B cell (primary cell): ENCODE measurements at regions not wholly inside any gene's neighbourhood (a gene's known extent, or its start where the extent isn't known, plus 50 kb on each side); places are given as distances from the start of the nearest gene placed in this dataset.

Experiments used
- ATAC-seq: fragments of 200-7000 bp; cut with Tn5 transposase; one replicate; pipeline ENCODE4 v1.10.0; 2021; ENCODE audit warnings: low read depth, mild to moderate bottlenecking, moderate number of reproducible peaks, moderate library complexity
- CTCF ChIA-PET: fragments of 350-600 bp; sonication (Branson Sonifier 250); formaldehyde crosslinking; loops from one replicate; lab custom pipeline; 2021; ENCODE audit warnings: antibody characterized with exemption, inconsistent platforms; lab: Charles Lee
- POLR2A ChIA-PET: fragments of 350-600 bp; sonication (Branson Sonifier 250); formaldehyde crosslinking; loops from one replicate; lab custom pipeline; 2021; ENCODE audit warnings: antibody characterized with exemption; lab: Charles Lee
- DNase-seq: peaks from one replicate; pipeline ENCODE4 v3.0.0; 2013
- H2AFZ ChIP-seq: 2 replicates; pipeline ENCODE4 v1.6.1; 2012; ENCODE audit warnings: mild to moderate bottlenecking, low read depth, low read length; ENCODE audit not compliant: insufficient read depth, poor library complexity, severe bottlenecking
- H3K27ac ChIP-seq, 2 donors: 1 replicate in 1 of 2; 2 replicates in 1 of 2; pipeline ENCODE4 v1.5.1; 2012 to 2013; ENCODE audit warnings: low read length in 2 of 2, mild to moderate bottlenecking in 2 of 2, moderate library complexity in 1 of 2
- H3K27me3 ChIP-seq, 4 experiments: fragments of 200-600 bp in 1 of 4; sonication (generic) in 1 of 4; replicated peaks in 1 of 4; 1 replicate in 2 of 4; 2 replicates in 2 of 4; pipeline versions ENCODE4 v1.6.1 to v1.7.0; 2013 to 2016; ENCODE audit warnings: low read length in 3 of 4, mild to moderate bottlenecking in 2 of 4, mixed read lengths in 1 of 4, moderate library complexity in 1 of 4; ENCODE audit not compliant: insufficient read depth in 4 of 4, control insufficient read depth in 3 of 4; ENCODE audit errors: control extremely low read depth in 1 of 4
- H3K36me3 ChIP-seq, 2 experiments: replicated peaks in 1 of 2; 1 replicate in 1 of 2; 2 replicates in 1 of 2; pipeline versions ENCODE4 v1.6.1 to v1.7.1; 2013; ENCODE audit warnings: low read length in 1 of 2; ENCODE audit not compliant: insufficient read depth in 2 of 2, control insufficient read depth in 1 of 2; ENCODE audit errors: control extremely low read depth in 1 of 2, extremely low read depth in 1 of 2
- H3K4me1 ChIP-seq, 2 donors: fragments of 200-600 bp in 1 of 2; sonication (generic) in 1 of 2; 1 replicate in 1 of 2; 2 replicates in 1 of 2; pipeline versions ENCODE4 v1.5.1 to v1.6.1; 2013 to 2017; ENCODE audit warnings: low read length in 2 of 2; ENCODE audit not compliant: control insufficient read depth in 2 of 2, insufficient read depth in 2 of 2
- H3K4me2 ChIP-seq: replicated peaks from 2 replicates; pipeline ENCODE3; 2012; ENCODE audit warnings: mild to moderate bottlenecking, low read depth, low read length; ENCODE audit not compliant: poor library complexity, severe bottlenecking
- H3K4me3 ChIP-seq, 5 experiments: fragments of 200-600 bp in 1 of 5; sonication (generic) in 1 of 5; 1 replicate in 3 of 5; 2 replicates in 2 of 5; pipeline versions ENCODE4 v1.5.1 to v1.7.0; 2011 to 2016; ENCODE audit warnings: low read length in 4 of 5, mild to moderate bottlenecking in 4 of 5, low read depth in 2 of 5, control low read depth in 1 of 5, moderate library complexity in 1 of 5; ENCODE audit not compliant: insufficient read depth in 1 of 5; ENCODE audit errors: control extremely low read depth in 1 of 5, extremely low read depth in 1 of 5
- H3K79me2 ChIP-seq: fragments of 200-600 bp; sonication (generic); one replicate; pipeline ENCODE4 v1.6.0; 2016; ENCODE audit warnings: low read length; ENCODE audit not compliant: control insufficient read depth, insufficient read depth
- H3K9ac ChIP-seq: fragments of 200-600 bp; sonication (generic); 2 replicates; pipeline ENCODE4 v1.6.1; 2017; ENCODE audit warnings: mild to moderate bottlenecking, low read length, moderate library complexity
- H3K9me3 ChIP-seq, 3 donors: one replicate each; pipeline versions ENCODE4 v1.6.1 to v1.7.1; 2013; ENCODE audit warnings: low read length in 2 of 3; ENCODE audit not compliant: control insufficient read depth in 2 of 3, insufficient read depth in 1 of 3; ENCODE audit errors: control extremely low read depth in 1 of 3
- H4K20me1 ChIP-seq: 2 replicates; pipeline ENCODE4 v1.6.0; 2012; ENCODE audit warnings: mild to moderate bottlenecking, low read length; ENCODE audit not compliant: insufficient read depth, control insufficient read depth, poor library complexity, severe bottlenecking
- H3K27ac Mint-ChIP-seq: one replicate; pipeline ENCODE4 v1.8.0; 2021; ENCODE audit warnings: mixed read lengths
- H3K27me3 Mint-ChIP-seq: one replicate; pipeline ENCODE4 v1.8.0; 2021; ENCODE audit warnings: mixed read lengths
- H3K4me1 Mint-ChIP-seq: one replicate; pipeline ENCODE4 v1.8.0; 2021; ENCODE audit warnings: mixed read lengths
- H3K4me3 Mint-ChIP-seq: one replicate; pipeline ENCODE4 v1.8.0; 2021; ENCODE audit warnings: mixed read lengths
- H3K9me3 Mint-ChIP-seq: one replicate; pipeline ENCODE4 v1.8.0; 2022; ENCODE audit warnings: mixed read lengths; ENCODE audit not compliant: insufficient read depth
- CTCF ChIP-seq: fragments of 200-600 bp; IDR thresholded peaks from one replicate; pipeline ENCODE4 v1.8.0; 2022; ENCODE audit warnings: antibody characterized with exemption, mild to moderate bottlenecking
- EZH2 ChIP-seq: IDR thresholded peaks from 2 replicates; pipeline ENCODE4 v1.6.1; 2012; ENCODE audit warnings: borderline replicate concordance, low read depth, mild to moderate bottlenecking, moderate library complexity, low read length; ENCODE audit not compliant: insufficient read depth, poor library complexity, severe bottlenecking
- WGBS: methylation state at CpG from one replicate; pipeline ENCODE4 v1.1.5; 2013; ENCODE audit warnings: missing lambda C conversion rate; ENCODE audit not compliant: insufficient coverage; 5-methylcytosine and 5-hydroxymethylcytosine counted together
- intact Hi-C: fragments of 100-400 bp; cut with micrococcal nuclease; formaldehyde crosslinking; loops from one replicate; pipeline ENCODE4 v1.10.0; 2022

DNA sequence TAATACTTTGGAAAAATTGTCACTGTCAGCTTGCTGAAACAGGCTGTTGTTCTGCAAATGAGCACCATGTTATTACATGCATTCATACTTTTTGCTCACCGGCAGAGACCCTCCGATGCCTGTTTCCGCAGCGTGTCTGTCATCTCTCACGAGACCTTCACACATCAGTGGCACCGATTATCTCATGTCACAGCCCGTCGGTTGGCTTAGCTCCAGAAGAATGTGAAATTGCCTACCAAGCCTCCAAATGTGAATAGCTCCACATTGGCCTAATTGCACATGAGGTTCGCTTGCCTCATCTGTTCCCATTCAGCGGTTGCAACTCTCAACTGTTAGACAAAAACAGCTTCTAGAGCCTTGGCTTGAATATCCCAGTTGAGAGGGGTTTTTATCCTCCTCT is 233.0 kb downstream of the ACTR3 start:
- H3K4me1 ChIP-seq: no peaks in the 10 kb centered on the region
- no peaks in the 10 kb centered on the region for H3K4me1 Mint-ChIP-seq
- WGBS: 93% methylated on average over 10 of the region's 10 CpGs
- H3K36me3 ChIP-seq: no peaks in the 10 kb centered on the region
- H3K9ac ChIP-seq: no peak overlapping the region
- ATAC-seq (no peak), DNase-seq (no peak)
- H3K27me3 ChIP-seq: no peaks in the 10 kb centered on the region
- H2AFZ ChIP-seq: no peak overlapping the region
- peaks cover 10% of the 10 kb centered on the region for H3K27me3 Mint-ChIP-seq
- H3K4me3 ChIP-seq: no peak overlapping the region
- CTCF ChIA-PET: no interaction called here
- POLR2A ChIA-PET: no interaction called here
- H3K9me3 ChIP-seq: no peaks in the 10 kb centered on the region
- H3K4me3 Mint-ChIP-seq: no peak overlapping the region
- H3K79me2 ChIP-seq: no peaks in the 10 kb centered on the region
- no peak for TF ChIP-seq EZH2
- no peak for TF ChIP-seq CTCF
- no peak overlapping the region for H3K27ac ChIP-seq
- no peak overlapping the region for H3K4me2 ChIP-seq
- no peak overlapping the region for H3K27ac Mint-ChIP-seq
- H4K20me1 ChIP-seq: no peaks in the 10 kb centered on the region
- H3K9me3 Mint-ChIP-seq: no peaks in the 10 kb centered on the region
- intact Hi-C loops: no loop called here

DNA sequence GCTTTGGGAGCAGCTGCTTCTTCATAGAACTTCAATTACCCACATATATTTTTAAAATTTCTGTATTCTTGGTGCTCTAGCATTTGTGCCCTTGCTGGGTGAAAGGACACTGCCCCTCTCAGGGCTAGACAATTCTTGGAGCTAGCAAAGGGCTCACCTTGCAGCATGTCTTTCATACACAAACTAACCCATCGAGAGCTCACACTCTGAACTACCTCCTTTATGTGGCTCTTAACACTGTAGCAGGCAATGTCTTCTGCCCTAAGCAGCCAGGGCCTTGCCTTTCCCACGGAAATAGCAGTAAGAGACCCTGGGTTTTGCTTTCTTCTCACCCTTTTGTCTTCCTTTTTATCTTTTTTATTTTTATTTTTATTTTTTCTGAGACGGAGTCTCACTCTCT is 234.0 kb downstream of the ACTR3 start:
- Mint-ChIP-seq H3K4me3 (no peak overlapping the region), H3K27ac (no peak overlapping the region), H3K9me3 (no peaks in the 10 kb centered on the region), H3K4me1 (no peaks in the 10 kb centered on the region), H3K27me3 (peaks cover 9% of the 10 kb centered on the region)
- POLR2A ChIA-PET: no interaction called here
- no peak for ATAC-seq
- Histone ChIP-seq H3K9me3 (no peaks in the 10 kb centered on the region), H3K27me3 (no peaks in the 10 kb centered on the region), H3K4me2 (no peak overlapping the region), H3K27ac (no peak overlapping the region), H3K79me2 (no peaks in the 10 kb centered on the region), H3K36me3 (no peaks in the 10 kb centered on the region), H3K4me3 (no peak overlapping the region), H3K9ac (no peak overlapping the region), H4K20me1 (no peaks in the 10 kb centered on the region), H2AFZ (no peak overlapping the region), H3K4me1 (no peaks in the 10 kb centered on the region)
- intact Hi-C loops: no loop called here
- 83% methylated on average over 1 of the region's 3 CpGs for WGBS
- CTCF ChIA-PET: no interaction called here
- TF ChIP-seq CTCF: no peak
- TF ChIP-seq EZH2: no peak
- no peak for DNase-seq
